ENCODE measurements at regions not wholly inside any gene's neighbourhood (a gene's known extent, or its start where the extent isn't known, plus 50 kb on each side); places are given as distances from the start of the nearest gene placed in this dataset.

DNA sequence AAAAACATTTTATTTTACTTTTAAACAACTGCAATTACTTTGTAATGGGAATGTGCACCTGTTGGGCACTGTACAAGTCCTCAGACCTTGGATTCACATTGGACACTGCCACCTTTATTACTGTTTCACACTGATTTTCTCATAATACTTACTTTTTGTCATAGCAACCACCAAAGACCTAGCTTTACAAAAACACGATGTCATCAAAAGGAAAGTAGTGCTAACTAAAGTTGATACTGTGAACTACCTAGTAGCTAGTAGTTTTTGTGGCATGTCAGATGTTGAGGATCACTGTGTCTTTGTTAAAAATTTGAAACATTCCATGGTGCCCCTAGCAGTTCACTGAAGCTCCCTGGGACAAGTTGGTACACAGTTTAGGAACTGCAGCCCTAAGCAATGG, 62.9 kb upstream of the HOPX start:
- Histone ChIP-seq H3K27ac (ENCODE audit: control insufficient read depth, insufficient read depth, low read length) (no peak overlapping the region), H3K9me3 (ENCODE audit: control insufficient read depth, low read depth, low read length) (no peaks in the 10 kb centered on the region), H3K4me2 (ENCODE audit: control insufficient read depth, extremely low read depth, insufficient read depth, low read depth, low read length) (no peak overlapping the region), H3K27me3 (ENCODE audit: control insufficient read depth, extremely low read depth, insufficient read depth, low read length) (peaks cover 4% of the 10 kb centered on the region), H3K36me3 (ENCODE audit: control insufficient read depth in 2 of 2, extremely low read depth in 1 of 2, insufficient read depth in 2 of 2, low read length in 2 of 2) (no peaks in the 10 kb centered on the region), H2AFZ (ENCODE audit: control insufficient read depth, low read length) (no peak overlapping the region), H3K9ac (ENCODE audit: control insufficient read depth, extremely low read depth, insufficient read depth, low read length) (no peak overlapping the region), H4K20me1 (ENCODE audit: control insufficient read depth, extremely low read depth, insufficient read depth, low read length) (no peaks in the 10 kb centered on the region), H3K79me2 (ENCODE audit: control insufficient read depth, insufficient read depth, low read length) (no peaks in the 10 kb centered on the region), H3K4me3 (ENCODE audit: control insufficient read depth in 2 of 3, extremely low read depth in 1 of 3, insufficient read depth in 2 of 3, low read depth in 1 of 3, low read length in 3 of 3) (no peak overlapping the region), H3K4me1 (ENCODE audit: control insufficient read depth, extremely low read depth, insufficient read depth, low read length) (peaks cover 3% of the 10 kb centered on the region), H3K9me1 (ENCODE audit: control insufficient read depth, extremely low read depth, insufficient read depth, low read length) (no peaks in the 10 kb centered on the region)
- DNase-seq (ENCODE audit: low read depth, low spot score) = no peak
- no peak for FAIRE-seq
- dilution Hi-C loops (cut with MboI; ENCODE audit: extremely low pct_ligation_motif_present, low sequenced_read_pairs) = no loop called here
- TF ChIP-seq, protein P1, sequence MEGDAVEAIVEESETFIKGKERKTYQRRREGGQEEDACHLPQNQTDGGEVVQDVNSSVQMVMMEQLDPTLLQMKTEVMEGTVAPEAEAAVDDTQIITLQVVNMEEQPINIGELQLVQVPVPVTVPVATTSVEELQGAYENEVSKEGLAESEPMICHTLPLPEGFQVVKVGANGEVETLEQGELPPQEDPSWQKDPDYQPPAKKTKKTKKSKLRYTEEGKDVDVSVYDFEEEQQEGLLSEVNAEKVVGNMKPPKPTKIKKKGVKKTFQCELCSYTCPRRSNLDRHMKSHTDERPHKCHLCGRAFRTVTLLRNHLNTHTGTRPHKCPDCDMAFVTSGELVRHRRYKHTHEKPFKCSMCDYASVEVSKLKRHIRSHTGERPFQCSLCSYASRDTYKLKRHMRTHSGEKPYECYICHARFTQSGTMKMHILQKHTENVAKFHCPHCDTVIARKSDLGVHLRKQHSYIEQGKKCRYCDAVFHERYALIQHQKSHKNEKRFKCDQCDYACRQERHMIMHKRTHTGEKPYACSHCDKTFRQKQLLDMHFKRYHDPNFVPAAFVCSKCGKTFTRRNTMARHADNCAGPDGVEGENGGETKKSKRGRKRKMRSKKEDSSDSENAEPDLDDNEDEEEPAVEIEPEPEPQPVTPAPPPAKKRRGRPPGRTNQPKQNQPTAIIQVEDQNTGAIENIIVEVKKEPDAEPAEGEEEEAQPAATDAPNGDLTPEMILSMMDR (optimal IDR thresholded peaks at IDR 0.05 in 1 of 3, IDR thresholded peaks at IDR 0.05 in 1 of 3, conservative IDR thresholded peaks at IDR 0.05 in 1 of 3; ENCODE audit: extremely low read depth in 1 of 3, insufficient read depth in 2 of 3, low read length in 3 of 3) = no peak
- TF ChIP-seq EZH2 (IDR thresholded peaks at IDR 0.05; ENCODE audit: low read length) = no peak

DNA sequence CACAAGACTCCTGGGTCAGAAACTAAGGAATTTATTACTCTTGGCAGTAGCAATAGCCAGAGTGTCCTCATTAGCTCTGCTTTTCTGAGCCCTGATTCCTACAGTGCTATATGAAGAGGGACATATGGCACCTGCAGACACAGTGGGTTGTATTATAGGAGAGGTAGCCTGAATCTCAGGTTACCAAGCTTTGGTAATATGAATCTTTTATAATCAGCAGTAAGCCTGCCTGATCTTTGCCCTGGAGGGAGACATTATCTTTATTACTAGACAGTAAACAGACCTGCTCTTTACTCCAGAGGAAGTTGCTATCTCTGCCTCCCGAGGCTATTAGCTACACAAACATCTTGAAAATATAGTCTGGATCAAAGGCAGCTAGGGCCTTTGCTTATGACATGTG, 62.5 kb upstream of the HOPX start:
- H3K27me3 ChIP-seq (ENCODE audit: control insufficient read depth, extremely low read depth, insufficient read depth, low read length) = peaks cover 4% of the 10 kb centered on the region
- no peak overlapping the region for H3K4me3 ChIP-seq (ENCODE audit: control insufficient read depth in 2 of 3, extremely low read depth in 1 of 3, insufficient read depth in 2 of 3, low read depth in 1 of 3, low read length in 3 of 3)
- H3K9me3 ChIP-seq (ENCODE audit: control insufficient read depth, low read depth, low read length) = no peaks in the 10 kb centered on the region
- DNase-seq (ENCODE audit: low read depth, low spot score) = no peak
- H3K4me1 ChIP-seq (ENCODE audit: control insufficient read depth, extremely low read depth, insufficient read depth, low read length) = peaks cover 3% of the 10 kb centered on the region
- no peak overlapping the region for H3K4me2 ChIP-seq (ENCODE audit: control insufficient read depth, extremely low read depth, insufficient read depth, low read depth, low read length)
- no peaks in the 10 kb centered on the region for H4K20me1 ChIP-seq (ENCODE audit: control insufficient read depth, extremely low read depth, insufficient read depth, low read length)
- H3K36me3 ChIP-seq (ENCODE audit: control insufficient read depth in 2 of 2, extremely low read depth in 1 of 2, insufficient read depth in 2 of 2, low read length in 2 of 2) = no peaks in the 10 kb centered on the region
- FAIRE-seq = no peak
- no peaks in the 10 kb centered on the region for H3K9me1 ChIP-seq (ENCODE audit: control insufficient read depth, extremely low read depth, insufficient read depth, low read length)
- no peaks in the 10 kb centered on the region for H3K79me2 ChIP-seq (ENCODE audit: control insufficient read depth, insufficient read depth, low read length)
- TF ChIP-seq, protein P1 (optimal IDR thresholded peaks at IDR 0.05 in 1 of 3, IDR thresholded peaks at IDR 0.05 in 1 of 3, conservative IDR thresholded peaks at IDR 0.05 in 1 of 3; ENCODE audit: extremely low read depth in 1 of 3, insufficient read depth in 2 of 3, low read length in 3 of 3) = no peak
- no peak for TF ChIP-seq EZH2 (IDR thresholded peaks at IDR 0.05; ENCODE audit: low read length)
- no peak overlapping the region for H3K27ac ChIP-seq (ENCODE audit: control insufficient read depth, insufficient read depth, low read length)
- dilution Hi-C loops (cut with MboI; ENCODE audit: extremely low pct_ligation_motif_present, low sequenced_read_pairs) = no loop called here
- H2AFZ ChIP-seq (ENCODE audit: control insufficient read depth, low read length) = no peak overlapping the region
- no peak overlapping the region for H3K9ac ChIP-seq (ENCODE audit: control insufficient read depth, extremely low read depth, insufficient read depth, low read length)
